ENCODE measurements at regions not wholly inside any gene's neighbourhood (a gene's known extent, or its start where the extent isn't known, plus 50 kb on each side); places are given as distances from the start of the nearest gene placed in this dataset.

- no peak for ATAC-seq
Observed at GRCh38 chr5:143870362-143870761, 58.4 kb downstream of the HMHB1 start.

GRCh38 chr5:143870871-143871632 is 59.1 kb downstream of the HMHB1 start:
- ATAC-seq: no peak

- ATAC-seq: no peak
Observed at GRCh38 chr5:143871672-143872071, 59.7 kb downstream of the HMHB1 start.

- no peak for ATAC-seq
Observed at GRCh38 chr5:143874312-143874711, 62.4 kb downstream of the HMHB1 start.

GRCh38 chr5:143877196-143877595 is 65.2 kb downstream of the HMHB1 start:
- ATAC-seq: no peak

GRCh38 chr5:143878430-143878829 is 66.5 kb downstream of the HMHB1 start:
- no peak for ATAC-seq

GRCh38 chr5:143879646-143880045 is 67.7 kb downstream of the HMHB1 start:
- ATAC-seq: no peak

- no peak for ATAC-seq
Observed at GRCh38 chr5:143880178-143880577, 68.2 kb downstream of the HMHB1 start.

- ATAC-seq: no peak
Observed at GRCh38 chr5:143882520-143882919, 70.6 kb downstream of the HMHB1 start.

- ATAC-seq: no peak
Observed at GRCh38 chr5:143886096-143886495, 74.1 kb downstream of the HMHB1 start.

GRCh38 chr5:143886651-143887638 is 75.0 kb downstream of the HMHB1 start:
- ATAC-seq: no peak

GRCh38 chr5:143887903-143888665 is 76.1 kb downstream of the HMHB1 start:
- ATAC-seq: no peak

GRCh38 chr5:143888912-143889311 is 77.0 kb downstream of the HMHB1 start:
- ATAC-seq: no peak

- no peak for ATAC-seq
Observed at GRCh38 chr5:143889986-143890385, 78.0 kb downstream of the HMHB1 start.

- ATAC-seq: no peak
Observed at GRCh38 chr5:143890487-143890886, 78.5 kb downstream of the HMHB1 start.

- ATAC-seq: no peak
Observed at GRCh38 chr5:143892271-143892670, 80.3 kb downstream of the HMHB1 start.

- no peak for ATAC-seq
Observed at GRCh38 chr5:143892908-143893307, 80.9 kb downstream of the HMHB1 start.

- ATAC-seq: no peak
Observed at GRCh38 chr5:143893638-143894037, 81.7 kb downstream of the HMHB1 start.

- ATAC-seq: no peak
Observed at GRCh38 chr5:143896516-143896915, 84.6 kb downstream of the HMHB1 start.

GRCh38 chr5:143896966-143897365 is 85.0 kb downstream of the HMHB1 start:
- no peak for ATAC-seq

GRCh38 chr5:143898381-143898780 is 86.4 kb downstream of the HMHB1 start:
- ATAC-seq: no peak

- ATAC-seq: no peak
Observed at GRCh38 chr5:143898916-143899591, 87.1 kb downstream of the HMHB1 start.
